Esophagus squamous epithelium (tissue), 5 donors: ENCODE measurements at regions not wholly inside any gene's neighbourhood (a gene's known extent, or its start where the extent isn't known, plus 50 kb on each side); places are given as distances from the start of the nearest gene placed in this dataset.
"Not testable (repeated sequence)": the region's sequence is repeated elsewhere in the genome, so short reads cannot be mapped to it uniquely, and the experiment has no call there.

ENCODE experiments used
- DNase-seq: peaks from one replicate; lab custom pipeline; 2025; lab: John Stamatoyannopoulos, UW
- H3K27ac ChIP-seq, 4 donors: fragments of 200-600 bp; sonication (generic); one replicate each; pipeline ENCODE4 v1.5.1; 2016 to 2019; ENCODE audit warnings: mild to moderate bottlenecking in 1 of 4
- H3K27me3 ChIP-seq, 4 donors: fragments of 200-600 bp; sonication (generic); 1 replicate in 3 of 4; 2 replicates in 1 of 4; pipeline versions ENCODE4 v1.5.1 to v1.6.0; 2017 to 2021; ENCODE audit warnings: antibody characterized with exemption in 1 of 4
- H3K36me3 ChIP-seq, 3 donors: fragments of 200-600 bp; sonication (generic); one replicate each; pipeline ENCODE4 v1.5.1; 2016 to 2019
- H3K4me1 ChIP-seq, 3 donors: fragments of 200-600 bp; sonication (generic); one replicate each; pipeline ENCODE4 v1.5.1; 2017 to 2019
- H3K4me3 ChIP-seq, 4 donors: fragments of 200-600 bp; sonication (generic); 1 replicate in 3 of 4; 2 replicates in 1 of 4; pipeline ENCODE4 v1.5.1; 2016 to 2019; ENCODE audit warnings: mild to moderate bottlenecking in 2 of 4, moderate library complexity in 1 of 4
- H3K9me3 ChIP-seq, 3 donors: fragments of 200-600 bp; sonication (generic); one replicate each; pipeline ENCODE4 v1.5.1; 2016 to 2019
- POLR2A ChIP-seq, 4 donors: fragments of 450-650 bp; IDR thresholded peaks; one replicate each; pipeline ENCODE4 v1.6.1; 2017; ENCODE audit warnings: antibody characterized with exemption in 4 of 4, mild to moderate bottlenecking in 4 of 4, moderate library complexity in 3 of 4
- WGBS, 2 donors: methylation state at CpG; one replicate each; pipeline ENCODE4 v1.1.5; 2018; 5-methylcytosine and 5-hydroxymethylcytosine counted together
- intact Hi-C: fragments of 100-400 bp; cut with DNase I; formaldehyde crosslinking; loops from one replicate; pipeline ENCODE4 v1.15.0; 2022
- TF ChIP-seq, protein P1 (sequence below), 6 experiments: fragments of 450-650 bp in 4 of 6; fragments of 200-600 bp in 2 of 6; sonication (generic) in 2 of 6; IDR thresholded peaks; one replicate each; pipeline ENCODE4 v1.5.1; 2016 to 2019; ENCODE audit warnings: antibody characterized with exemption in 6 of 6, mild to moderate bottlenecking in 4 of 6, moderate library complexity in 4 of 6
- donor health status: DM: yes; HTN: yes; CAD: no.

DNA sequence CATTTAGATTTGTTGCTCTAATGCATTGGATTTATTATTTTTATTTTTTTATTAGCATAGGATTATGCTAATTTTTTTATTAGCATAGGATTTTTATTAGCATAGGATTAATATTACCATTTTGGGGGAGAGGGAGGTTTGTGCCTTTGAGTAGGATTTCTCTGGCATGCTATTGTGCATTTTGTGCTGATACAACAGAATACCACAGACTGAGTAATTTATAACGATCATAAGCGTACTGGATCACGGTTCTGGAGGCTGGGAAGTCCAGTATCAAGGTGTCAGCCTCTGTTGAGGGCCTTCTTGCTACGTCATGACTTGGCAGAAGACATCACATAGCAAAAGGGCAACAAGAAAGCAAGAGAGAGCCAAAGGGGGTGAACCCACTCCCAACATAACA lies 187.5 kb downstream of the XPNPEP1 start:
- H3K4me3 ChIP-seq = no peak overlapping the region
- no peak overlapping the region for H3K27ac ChIP-seq
- H3K9me3 ChIP-seq = no peaks in the 10 kb centered on the region
- TF ChIP-seq, protein P1, sequence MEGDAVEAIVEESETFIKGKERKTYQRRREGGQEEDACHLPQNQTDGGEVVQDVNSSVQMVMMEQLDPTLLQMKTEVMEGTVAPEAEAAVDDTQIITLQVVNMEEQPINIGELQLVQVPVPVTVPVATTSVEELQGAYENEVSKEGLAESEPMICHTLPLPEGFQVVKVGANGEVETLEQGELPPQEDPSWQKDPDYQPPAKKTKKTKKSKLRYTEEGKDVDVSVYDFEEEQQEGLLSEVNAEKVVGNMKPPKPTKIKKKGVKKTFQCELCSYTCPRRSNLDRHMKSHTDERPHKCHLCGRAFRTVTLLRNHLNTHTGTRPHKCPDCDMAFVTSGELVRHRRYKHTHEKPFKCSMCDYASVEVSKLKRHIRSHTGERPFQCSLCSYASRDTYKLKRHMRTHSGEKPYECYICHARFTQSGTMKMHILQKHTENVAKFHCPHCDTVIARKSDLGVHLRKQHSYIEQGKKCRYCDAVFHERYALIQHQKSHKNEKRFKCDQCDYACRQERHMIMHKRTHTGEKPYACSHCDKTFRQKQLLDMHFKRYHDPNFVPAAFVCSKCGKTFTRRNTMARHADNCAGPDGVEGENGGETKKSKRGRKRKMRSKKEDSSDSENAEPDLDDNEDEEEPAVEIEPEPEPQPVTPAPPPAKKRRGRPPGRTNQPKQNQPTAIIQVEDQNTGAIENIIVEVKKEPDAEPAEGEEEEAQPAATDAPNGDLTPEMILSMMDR (IDR thresholded peaks at IDR 0.05) = no peak
- no peak for TF ChIP-seq POLR2A (IDR thresholded peaks at IDR 0.05)
- DNase-seq = no peak
- no peaks in the 10 kb centered on the region for H3K36me3 ChIP-seq
- intact Hi-C loops = no loop called here
- 35 to 40% methylated on average over 4 of the region's 4 CpGs for WGBS, 2 donors
- no peaks in the 10 kb centered on the region for H3K27me3 ChIP-seq
- H3K4me1 ChIP-seq = no peaks in the 10 kb centered on the region

DNA sequence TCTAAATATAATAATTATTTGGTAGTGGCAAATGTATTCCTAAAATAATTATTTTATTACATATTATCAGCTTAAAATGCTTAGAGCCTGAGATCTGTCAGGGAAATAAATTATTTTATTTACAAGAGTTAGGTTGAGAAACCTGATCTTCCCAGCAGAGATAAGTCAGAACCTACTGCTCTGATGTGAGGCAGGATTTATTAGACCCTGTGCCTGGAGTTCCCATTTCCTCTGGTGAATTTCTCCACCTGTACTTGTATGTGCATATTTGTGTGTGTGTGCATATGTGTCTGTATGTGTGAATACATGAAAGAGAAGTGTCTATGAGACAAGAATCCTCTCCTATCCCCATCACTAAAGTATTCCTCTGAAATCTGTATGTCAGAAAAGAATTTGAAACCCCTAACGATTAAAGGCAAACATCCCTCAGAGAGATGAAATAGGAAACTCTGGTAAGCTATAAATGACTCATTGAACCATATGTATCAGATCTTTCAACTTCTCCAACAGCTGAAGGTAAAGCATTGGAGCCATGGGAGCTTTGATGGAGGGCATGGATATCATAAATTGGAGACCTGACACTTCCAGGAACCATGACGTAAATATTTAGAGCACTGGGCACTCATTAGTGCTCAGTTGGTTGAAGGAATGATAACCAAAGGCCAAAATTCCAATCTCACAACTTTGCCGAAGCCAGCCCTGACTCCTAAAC lies 190.9 kb downstream of the XPNPEP1 start:
- intact Hi-C loops = no loop called here
- H3K36me3 ChIP-seq = no peaks in the 10 kb centered on the region
- TF ChIP-seq, protein P1 (IDR thresholded peaks at IDR 0.05) = no peak
- no peak for TF ChIP-seq POLR2A (IDR thresholded peaks at IDR 0.05)
- 73 to 79% methylated on average over 3 of the region's 3 CpGs for WGBS, 2 donors
- no peaks in the 10 kb centered on the region for H3K27me3 ChIP-seq
- H3K9me3 ChIP-seq = no peaks in the 10 kb centered on the region
- H3K27ac ChIP-seq = no peak overlapping the region
- no peak for DNase-seq
- no peak overlapping the region for H3K4me3 ChIP-seq
- H3K4me1 ChIP-seq = no peaks in the 10 kb centered on the region

DNA sequence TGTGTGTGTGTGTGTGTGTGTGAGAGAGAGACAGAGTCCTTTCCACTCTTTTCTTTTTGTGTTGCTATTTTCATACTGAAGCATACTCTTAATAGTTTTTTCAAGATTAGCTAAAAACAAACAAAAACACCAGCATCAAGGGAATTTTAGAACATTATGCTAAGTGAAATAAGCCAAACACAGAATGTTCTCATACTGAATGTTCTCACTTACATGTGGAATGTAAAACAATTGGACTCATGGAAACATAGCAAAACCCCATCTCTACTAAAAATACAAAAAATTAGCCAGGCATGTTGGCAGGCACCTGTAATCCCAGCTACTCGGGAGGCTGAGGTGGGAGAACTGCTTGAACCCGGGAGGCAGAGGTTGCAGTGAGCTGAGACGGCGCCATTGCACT lies 193.4 kb downstream of the XPNPEP1 start:
- H3K4me1 ChIP-seq, H3K4me3 ChIP-seq, DNase-seq, H3K27me3 ChIP-seq, H3K9me3 ChIP-seq, H3K27ac ChIP-seq, intact Hi-C loops, H3K36me3 ChIP-seq: not testable (repeated sequence)
- 65 to 68% methylated on average over 3 to 4 of the region's 4 CpGs for WGBS, 2 donors

DNA sequence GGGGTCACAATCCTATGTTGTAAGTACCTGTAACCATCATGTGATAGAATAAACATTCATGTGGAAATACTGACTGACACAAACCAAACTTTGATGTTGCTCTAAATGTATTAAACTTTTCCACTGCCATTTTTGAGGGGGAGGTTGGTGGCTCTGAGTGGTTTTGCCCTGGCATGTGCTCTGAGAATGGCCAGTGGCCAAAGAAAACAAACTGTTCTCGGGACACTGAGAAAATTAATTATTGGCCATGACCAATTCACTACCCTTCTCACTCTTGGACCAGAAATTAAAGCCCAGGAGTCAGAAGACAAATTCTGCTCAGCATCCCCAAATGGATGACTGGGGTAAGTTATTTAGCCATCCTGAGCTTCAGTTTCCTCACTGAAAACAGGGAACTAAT lies 195.9 kb downstream of the XPNPEP1 start:
- intact Hi-C loops = no loop called here
- Histone ChIP-seq H3K36me3 (no peaks in the 10 kb centered on the region), H3K27ac (no peak overlapping the region), H3K4me3 (no peak overlapping the region), H3K9me3 (no peaks in the 10 kb centered on the region), H3K4me1 (no peaks in the 10 kb centered on the region), H3K27me3 (no peaks in the 10 kb centered on the region)
- no peak for DNase-seq
- no peak for TF ChIP-seq POLR2A (IDR thresholded peaks at IDR 0.05)
- TF ChIP-seq, protein P1 (IDR thresholded peaks at IDR 0.05) = no peak
- 22 to 43% methylated on average over 1 of the region's 1 CpG for WGBS, 2 donors

DNA sequence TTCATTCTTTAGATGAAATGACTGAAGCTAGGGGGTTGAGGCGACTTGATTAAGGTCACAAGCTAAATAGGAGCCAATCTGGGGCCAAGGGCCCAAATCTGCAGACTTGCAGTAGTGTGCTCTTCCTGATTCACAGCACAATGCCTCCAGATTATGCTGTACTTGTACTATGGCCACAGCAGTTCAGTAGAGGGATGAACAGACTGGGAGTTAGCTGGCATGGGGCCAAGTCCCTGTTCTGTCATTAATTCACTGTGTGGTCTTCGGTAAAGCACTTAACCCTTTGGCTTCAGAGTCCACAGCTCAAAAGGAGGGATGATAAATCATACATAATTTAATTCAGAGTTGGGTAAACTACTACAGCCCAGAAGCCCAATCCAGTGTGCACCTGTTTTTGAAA lies 196.8 kb downstream of the XPNPEP1 start:
- Histone ChIP-seq H3K27me3 (no peaks in the 10 kb centered on the region), H3K36me3 (no peaks in the 10 kb centered on the region), H3K27ac (no peak overlapping the region), H3K4me1 (no peaks in the 10 kb centered on the region), H3K4me3 (no peak overlapping the region), H3K9me3 (no peaks in the 10 kb centered on the region)
- intact Hi-C loops = no loop called here
- WGBS, 2 donors = 34 to 35% methylated on average over 2 of the region's 2 CpGs
- TF ChIP-seq, protein P1 (IDR thresholded peaks at IDR 0.05) = no peak
- TF ChIP-seq POLR2A (IDR thresholded peaks at IDR 0.05) = no peak
- no peak for DNase-seq

DNA sequence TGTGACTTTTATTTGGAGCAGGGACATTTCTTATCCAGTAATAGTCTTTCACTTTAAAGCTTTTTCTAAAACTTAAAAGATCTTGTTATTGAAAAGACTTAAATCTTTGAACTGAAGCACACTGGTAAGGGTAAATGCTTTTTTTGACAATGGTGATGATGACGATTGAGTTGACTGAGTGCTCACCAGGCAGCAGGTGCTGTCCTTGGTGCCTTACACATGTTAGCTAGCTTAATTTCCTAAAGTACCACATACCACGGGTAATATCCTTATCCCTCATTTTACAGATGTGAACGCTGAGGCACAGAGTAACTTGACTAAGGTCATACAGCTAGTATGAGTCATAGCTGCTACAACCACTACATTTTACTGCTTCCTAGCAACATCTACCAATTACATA lies 200.0 kb downstream of the XPNPEP1 start:
- TF ChIP-seq POLR2A (IDR thresholded peaks at IDR 0.05) = no peak
- TF ChIP-seq, protein P1 (IDR thresholded peaks at IDR 0.05) = no peak
- no peak for DNase-seq
- Histone ChIP-seq H3K9me3 (no peaks in the 10 kb centered on the region), H3K27me3 (no peaks in the 10 kb centered on the region), H3K4me3 (no peak overlapping the region), H3K27ac (no peak overlapping the region), H3K36me3 (no peaks in the 10 kb centered on the region), H3K4me1 (no peaks in the 10 kb centered on the region)
- 41 to 51% methylated on average over 3 of the region's 3 CpGs for WGBS, 2 donors
- intact Hi-C loops = no loop called here
